ENCODE measurements at regions not wholly inside any gene's neighbourhood (a gene's known extent, or its start where the extent isn't known, plus 50 kb on each side); places are given as distances from the start of the nearest gene placed in this dataset.

- DNase-seq (ENCODE audit: low read depth, low spot score) (no peak), ATAC-seq (no peak; the same call in 1 of the 2 replicates)
- H3K27me3 ChIP-seq (ENCODE audit: control insufficient read depth, insufficient read depth, low read length): no peaks in the 10 kb centered on the region
- in situ Hi-C loops (cut with HindIII; ENCODE audit: low pct_unique_long_range_greater_than_20kb, low sequenced_read_pairs): no loop called here
- H3K4me3 ChIP-seq (ENCODE audit: low read depth in 2 of 2, low read length in 2 of 2): no peak overlapping the region
- H3K27ac ChIP-seq (ENCODE audit: low read length): no peak overlapping the region
- BruUV-seq (replicated peaks): no TSS peak
- TF ChIP-seq SIN3A (IDR thresholded peaks at IDR 0.05; ENCODE audit: borderline replicate concordance, insufficient read depth, low read depth, low read length): no peak
- TF ChIP-seq POLR2AphosphoS5 (IDR thresholded peaks at IDR 0.05; ENCODE audit: low read depth, low read length): no peak
- TF ChIP-seq TCF7L2 (IDR thresholded peaks at IDR 0.05; ENCODE audit: low read depth, low read length): no peak
- TF ChIP-seq CTCF (IDR thresholded peaks at IDR 0.05): no peak
- no peak for TF ChIP-seq REST (IDR thresholded peaks at IDR 0.05; ENCODE audit: insufficient read depth in 1 of 2, low read depth in 2 of 2, low read length in 1 of 2)
- no peaks in the 10 kb centered on the region for H3K9me3 ChIP-seq (ENCODE audit: control insufficient read depth, insufficient read depth, low read depth, low read length)
- H3K4me1 ChIP-seq (ENCODE audit: control insufficient read depth, insufficient read depth, low read length): no peaks in the 10 kb centered on the region
- no peaks in the 10 kb centered on the region for H3K36me3 ChIP-seq (ENCODE audit: control insufficient read depth, insufficient read depth, low read length)
- intact Hi-C loops (cut with micrococcal nuclease; ENCODE audit: unreplicated experiment): no loop called here
- ChIA-PET CTCF (no interaction called here), POLR2A (interaction anchor here (0.8 kb wide), 1 partner anchor 26 kb away, joined by 3 read pairs; no protein-coding TSS in a partner anchor)
Observed at GRCh38 chr2:9720352-9721093, 89.7 kb upstream of the YWHAQ start.

GRCh38 chr2:9721344-9721743, 90.5 kb upstream of the YWHAQ start:
- no peak for ATAC-seq
- in situ Hi-C loops (cut with HindIII; ENCODE audit: low pct_unique_long_range_greater_than_20kb, low sequenced_read_pairs) (no loop called here), intact Hi-C loops (cut with micrococcal nuclease; ENCODE audit: unreplicated experiment) (no loop called here)
- Histone ChIP-seq H3K4me1 (ENCODE audit: control insufficient read depth, insufficient read depth, low read length) (no peaks in the 10 kb centered on the region), H3K4me3 (ENCODE audit: low read depth in 2 of 2, low read length in 2 of 2) (no peak overlapping the region), H3K36me3 (ENCODE audit: control insufficient read depth, insufficient read depth, low read length) (no peaks in the 10 kb centered on the region), H3K27ac (ENCODE audit: low read length) (peak overlapping the region; percentile 42), H3K9me3 (ENCODE audit: control insufficient read depth, insufficient read depth, low read depth, low read length) (no peaks in the 10 kb centered on the region), H3K27me3 (ENCODE audit: control insufficient read depth, insufficient read depth, low read length) (no peaks in the 10 kb centered on the region)
- no peak for DNase-seq (ENCODE audit: low read depth, low spot score)
- ChIA-PET CTCF (no interaction called here), POLR2A (no interaction called here)
- TF ChIP-seq CTCF (IDR thresholded peaks at IDR 0.05) (no peak), TCF7L2 (IDR thresholded peaks at IDR 0.05; ENCODE audit: low read depth, low read length) (peak; percentile 49; the same call in 1 of the 2 replicates)
- no TSS peak for BruUV-seq (replicated peaks)

Data from Panc1 (cell line).